Dedifferentiated amniotic fluid mesenchymal stem cell (primary cell): ENCODE measurements at regions not wholly inside any gene's neighbourhood (a gene's known extent, or its start where the extent isn't known, plus 50 kb on each side); places are given as distances from the start of the nearest gene placed in this dataset.
"Not testable (repeated sequence)": the region's sequence is repeated elsewhere in the genome, so short reads cannot be mapped to it uniquely, and the experiment has no call there.

ENCODE experiments used
- DNase-seq: peaks from one replicate; pipeline ENCODE4 v3.0.0-alpha.2; 2016; ENCODE audit errors: extremely low spot score

DNA sequence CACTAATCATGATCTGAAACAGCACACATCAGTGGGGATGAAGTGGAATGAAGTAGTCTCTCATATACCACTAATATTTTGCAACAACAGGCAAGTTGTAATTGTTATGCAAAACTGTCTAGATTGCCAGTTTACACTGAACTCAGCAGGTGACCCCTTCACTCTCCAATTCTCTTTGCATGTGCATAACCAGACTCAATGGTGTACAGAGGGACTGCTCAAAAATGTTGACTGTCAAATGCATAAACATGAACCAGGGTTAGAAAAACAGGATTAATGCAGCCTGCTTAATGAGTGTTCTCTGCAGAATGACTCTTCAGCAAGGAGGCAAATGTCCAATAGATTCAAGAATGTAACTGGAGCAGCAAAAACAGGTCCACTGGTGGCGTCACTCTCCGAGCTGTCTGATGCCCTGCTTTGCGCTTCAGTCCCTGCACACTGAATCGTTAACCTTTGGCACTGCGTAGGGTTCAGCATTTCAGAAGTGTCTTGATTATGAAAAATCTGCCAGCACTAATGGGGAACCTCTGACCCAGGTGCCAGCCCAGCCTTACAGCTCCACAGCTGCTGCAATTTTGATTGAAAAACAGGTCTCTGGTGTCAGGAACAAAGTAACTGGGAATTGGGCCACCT lies 209.3 kb downstream of the TDRD15 start:
- DNase-seq, result no peak

DNA sequence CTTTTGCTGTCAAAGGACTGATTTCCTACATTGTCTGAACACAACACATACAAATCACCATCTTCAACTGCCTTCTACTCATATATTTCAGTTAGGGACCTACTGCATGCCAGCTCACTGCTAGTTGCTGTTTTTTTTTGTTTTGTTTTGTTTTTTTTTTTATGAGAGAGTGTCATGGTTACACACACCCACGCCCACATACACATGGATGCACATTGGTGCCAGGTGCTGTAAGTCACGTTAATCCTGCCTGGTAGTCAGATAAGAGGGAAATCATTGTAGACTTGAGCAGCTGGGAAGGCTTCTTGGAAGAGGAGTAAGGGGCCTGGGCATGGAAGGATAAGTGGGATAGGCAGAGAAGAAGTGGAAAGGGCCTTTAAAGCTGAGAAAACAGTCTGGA lies 209.9 kb downstream of the TDRD15 start:
- no peak for DNase-seq

DNA sequence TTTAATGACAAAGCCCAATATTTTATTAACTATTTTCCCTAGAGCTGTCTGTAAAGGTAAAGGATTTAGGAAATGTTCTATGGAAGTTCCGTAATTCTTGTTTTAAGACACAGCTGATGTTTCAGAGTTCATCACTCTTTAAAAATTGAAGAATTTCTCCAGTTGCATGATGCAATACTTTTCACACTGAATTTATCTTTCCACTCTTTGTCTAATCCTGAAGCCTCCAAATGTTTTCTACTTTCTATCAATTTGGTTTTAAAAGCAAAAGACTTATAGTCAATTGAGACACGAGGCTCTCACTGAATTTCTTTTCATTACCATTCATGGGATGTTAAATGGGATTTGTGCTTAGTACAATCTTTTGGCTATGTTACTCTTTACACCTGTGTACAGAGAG lies 223.2 kb downstream of the TDRD15 start:
- no peak for DNase-seq

DNA sequence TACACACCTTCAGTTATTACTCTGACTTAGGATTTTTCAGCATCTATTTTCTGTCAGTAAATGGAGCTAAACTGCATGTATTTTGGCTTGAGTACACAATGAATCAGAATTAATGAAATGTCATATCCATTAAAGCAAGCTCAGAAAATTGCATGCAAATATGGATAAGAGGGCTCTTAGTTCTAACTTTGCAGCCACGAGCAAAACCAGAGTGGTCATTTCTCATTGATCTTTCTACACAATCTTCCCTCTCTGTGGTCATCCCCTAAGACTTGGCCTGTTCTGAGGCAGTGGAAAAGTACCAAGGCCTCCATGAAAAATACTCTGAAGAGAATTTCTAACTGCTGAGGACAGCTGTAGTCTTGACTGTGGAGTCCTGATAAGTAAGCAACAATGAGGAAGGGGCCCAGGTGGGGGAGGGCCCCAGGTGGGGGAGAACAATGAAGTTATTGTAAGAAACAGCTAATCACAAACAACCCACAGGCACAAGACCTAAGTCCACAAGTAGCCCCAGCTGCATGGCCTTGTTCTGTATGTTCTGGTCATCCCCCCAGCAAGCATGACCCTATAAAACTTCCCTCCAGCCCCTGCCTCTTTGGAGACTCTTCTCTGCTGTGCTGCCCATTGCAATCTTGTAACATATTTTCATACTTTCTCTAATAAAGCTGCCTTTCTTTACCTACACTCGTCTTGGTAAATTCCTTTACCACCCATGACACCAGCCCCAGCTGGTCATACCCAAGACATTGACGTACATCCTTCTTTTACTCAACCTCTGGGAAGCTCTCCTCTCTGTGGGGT lies 230.3 kb downstream of the TDRD15 start:
- DNase-seq, result no peak

DNA sequence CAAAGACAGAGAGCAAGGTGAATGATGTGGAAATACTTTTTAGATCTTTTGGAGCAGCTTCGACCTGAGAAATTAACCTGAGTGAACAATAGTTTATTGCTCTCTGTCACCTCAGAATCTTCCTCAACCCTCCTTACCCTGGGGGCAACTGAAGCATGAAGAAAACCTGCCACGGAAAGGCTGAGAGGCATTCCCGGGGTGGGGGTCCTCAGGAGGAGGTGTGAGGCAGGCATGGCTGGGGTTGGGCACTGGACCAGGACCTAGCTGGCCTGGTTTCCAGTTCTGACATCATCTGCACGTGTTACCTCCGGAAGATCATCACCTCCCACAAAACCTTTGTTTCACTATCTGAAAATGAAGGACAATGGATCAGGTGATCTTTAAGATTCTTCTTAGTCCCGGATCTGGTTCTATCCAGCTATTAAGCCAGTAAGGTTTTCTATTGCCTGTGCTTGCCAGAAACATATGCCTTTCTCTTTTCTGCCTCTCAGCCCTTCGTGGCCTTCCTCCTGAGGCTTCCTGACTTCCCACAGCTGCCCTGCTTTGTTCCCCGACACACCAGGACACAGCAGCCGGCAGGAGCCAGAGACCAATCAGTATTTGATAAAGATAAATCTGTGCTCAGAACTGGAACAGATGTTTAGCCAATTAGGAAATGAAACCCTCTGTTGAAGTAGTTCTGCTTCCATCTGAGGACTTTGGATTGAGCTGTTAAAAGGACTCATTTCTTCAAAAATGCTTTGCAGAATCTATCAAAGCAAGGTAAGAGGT lies 232.5 kb downstream of the TDRD15 start:
- no peak for DNase-seq

DNA sequence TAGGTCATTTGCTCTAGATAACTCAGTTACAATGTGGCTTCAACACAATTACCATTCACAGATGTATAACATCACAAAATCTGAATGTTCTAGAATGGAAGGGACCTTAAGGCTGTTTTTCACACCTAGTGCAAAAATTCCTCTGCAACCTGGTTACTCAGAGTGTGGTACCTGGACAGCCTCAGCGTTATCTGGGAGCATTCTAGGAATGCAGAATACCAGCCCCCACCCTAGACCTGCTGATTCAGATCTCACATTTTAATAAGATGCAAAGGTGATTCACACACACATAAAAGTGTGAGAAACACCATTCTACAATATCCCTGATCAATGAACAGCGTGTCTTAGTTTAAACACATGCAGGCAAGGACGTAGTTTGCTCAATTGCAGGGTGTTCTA lies 233.1 kb downstream of the TDRD15 start:
- no peak for DNase-seq

DNA sequence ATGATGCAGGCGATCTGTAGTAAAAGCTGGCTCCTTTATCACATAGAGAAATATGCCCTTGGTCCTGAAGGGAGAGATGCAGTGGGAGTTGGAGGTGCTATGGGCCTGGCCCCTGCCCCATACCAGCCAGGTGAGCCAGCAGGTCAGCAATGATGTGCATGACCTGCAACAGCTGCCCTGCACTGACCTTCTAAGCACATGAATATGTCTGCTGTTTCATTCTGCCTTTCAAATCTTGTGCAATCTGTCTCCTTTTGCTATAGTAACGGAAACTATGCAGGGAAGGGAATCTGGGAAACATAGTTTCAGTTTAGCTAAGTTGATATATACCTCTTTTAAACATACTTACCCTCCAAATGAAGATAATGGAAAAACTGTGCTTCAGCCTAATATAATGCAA lies 235.2 kb downstream of the TDRD15 start:
- no peak for DNase-seq

DNA sequence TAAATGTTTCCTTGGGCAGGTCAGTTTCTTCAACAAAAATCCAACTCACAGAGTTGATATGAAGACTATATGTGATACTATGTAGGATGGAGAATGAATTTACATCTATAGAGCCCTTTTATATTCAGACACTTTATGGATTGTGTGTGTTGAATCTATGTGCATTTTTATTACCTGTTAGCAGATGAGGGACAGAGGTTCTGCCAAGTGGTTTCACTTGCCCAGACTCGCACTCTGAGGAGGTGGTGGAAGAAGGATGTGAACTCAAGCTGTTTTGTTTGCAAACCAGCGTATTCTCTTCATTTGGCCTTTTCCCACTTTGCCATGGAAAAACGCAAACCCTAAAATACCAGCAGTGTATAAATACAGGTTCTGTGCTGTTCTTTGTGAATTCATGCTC lies 237.6 kb downstream of the TDRD15 start:
- DNase-seq, result no peak

DNA sequence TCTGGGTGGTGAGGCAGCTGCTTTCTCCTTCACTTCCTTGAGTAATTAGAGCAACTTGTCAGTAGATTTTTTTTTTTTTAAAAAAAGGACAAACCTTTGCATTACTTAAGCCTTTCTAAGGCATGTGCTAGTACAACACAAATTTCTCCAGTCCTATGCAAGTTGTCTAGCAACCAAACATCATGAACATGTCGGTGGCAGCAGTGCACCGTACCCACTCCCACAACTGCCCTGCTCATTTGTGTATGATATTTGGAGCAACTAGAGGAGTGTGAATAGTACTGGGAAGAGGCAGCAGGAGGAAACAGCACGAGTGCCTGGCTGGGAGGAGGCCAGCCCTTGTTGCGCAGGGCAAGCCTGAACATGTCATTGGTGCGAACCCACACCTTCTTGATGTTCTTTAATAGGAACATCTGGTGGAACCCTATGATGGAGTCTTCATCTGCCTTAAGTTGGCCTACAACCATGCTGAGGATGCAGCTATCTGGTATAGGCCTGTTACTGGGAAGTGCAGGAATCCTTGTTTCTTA lies 238.3 kb downstream of the TDRD15 start:
- DNase-seq, result no peak

DNA sequence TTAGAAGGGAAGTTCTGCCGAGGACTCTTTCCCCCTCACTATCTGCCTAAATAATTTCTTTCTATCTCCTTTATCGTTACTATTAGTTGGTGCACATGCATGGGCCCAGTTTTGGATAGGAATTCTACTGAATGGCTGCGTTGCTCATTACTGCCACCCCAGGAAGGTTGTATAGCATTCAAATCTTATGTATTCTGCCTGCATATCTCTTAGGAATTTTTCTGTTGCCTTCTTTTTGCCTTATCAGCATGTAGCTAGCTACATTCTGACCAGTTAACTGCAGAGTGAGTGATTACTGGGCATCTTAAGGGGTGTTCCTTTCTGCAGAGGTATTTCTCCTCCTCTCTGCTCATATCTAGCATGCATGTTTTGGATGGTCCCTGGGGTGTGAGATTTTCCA lies 239.6 kb downstream of the TDRD15 start:
- DNase-seq, result no peak

DNA sequence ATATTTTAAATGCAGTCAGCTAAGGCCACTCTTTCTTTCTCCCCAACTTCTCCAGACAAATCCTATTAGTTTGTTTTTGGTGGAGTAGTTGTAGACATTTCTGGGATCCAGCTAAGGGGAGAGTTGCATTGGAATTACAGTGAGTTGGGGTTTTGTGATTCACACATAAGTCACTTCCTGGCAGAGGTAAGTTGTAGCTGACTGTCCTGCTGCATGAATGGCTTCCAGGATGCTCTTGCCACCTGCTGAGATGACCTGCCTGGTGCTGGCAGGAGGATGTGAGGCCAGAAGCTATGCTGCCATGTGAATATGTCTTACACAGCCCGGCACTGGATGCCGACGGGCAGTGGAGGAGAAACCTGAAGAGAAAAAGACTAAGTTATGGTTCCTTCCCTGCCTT lies 243.7 kb downstream of the TDRD15 start:
- no peak for DNase-seq

DNA sequence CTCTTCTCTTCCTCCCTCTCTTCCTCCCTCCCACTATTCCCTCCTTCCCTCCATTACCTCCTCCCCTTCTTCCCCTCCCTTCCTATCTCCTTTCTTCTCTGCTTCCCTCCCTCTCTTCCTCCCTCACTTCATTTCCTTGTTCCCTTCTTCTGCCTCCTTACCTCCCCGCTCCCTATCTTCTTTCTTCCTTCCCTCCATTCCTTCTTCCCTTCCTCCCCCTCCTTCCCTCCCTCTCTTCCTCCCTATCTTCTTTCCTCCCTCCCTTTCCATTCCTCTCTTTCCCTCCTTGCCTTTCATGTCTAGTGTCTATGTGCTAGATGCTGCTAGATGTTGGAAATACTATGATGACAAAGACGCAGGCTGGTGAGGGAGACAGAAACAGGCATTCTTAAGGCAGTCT lies 246.0 kb downstream of the TDRD15 start:
- DNase-seq, result no peak

DNA sequence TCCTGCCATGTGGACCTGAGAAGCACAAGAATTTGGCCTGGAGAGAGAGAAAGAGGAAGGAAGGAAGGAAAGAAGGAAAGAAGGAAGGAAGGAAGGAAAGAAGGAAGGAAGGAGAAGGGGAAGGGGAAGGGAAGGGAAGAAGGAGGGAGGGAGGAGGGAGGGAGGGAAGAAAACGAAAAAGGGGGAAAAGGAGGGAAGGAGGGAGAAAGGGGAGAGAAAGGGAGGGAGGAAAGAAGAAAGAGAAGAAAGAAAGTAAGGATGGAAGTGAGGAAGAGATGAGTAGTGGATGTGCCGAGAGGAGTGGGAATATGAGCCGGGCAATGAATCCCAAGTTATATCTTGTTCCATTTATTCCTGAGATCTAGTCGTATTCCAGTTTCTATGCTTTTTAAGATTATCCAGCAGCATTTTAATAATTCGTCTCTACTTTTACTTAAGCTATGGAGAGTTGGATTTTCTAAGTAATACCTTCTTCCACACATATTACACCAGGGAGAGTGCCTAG lies 247.8 kb downstream of the TDRD15 start:
- no peak for DNase-seq

DNA sequence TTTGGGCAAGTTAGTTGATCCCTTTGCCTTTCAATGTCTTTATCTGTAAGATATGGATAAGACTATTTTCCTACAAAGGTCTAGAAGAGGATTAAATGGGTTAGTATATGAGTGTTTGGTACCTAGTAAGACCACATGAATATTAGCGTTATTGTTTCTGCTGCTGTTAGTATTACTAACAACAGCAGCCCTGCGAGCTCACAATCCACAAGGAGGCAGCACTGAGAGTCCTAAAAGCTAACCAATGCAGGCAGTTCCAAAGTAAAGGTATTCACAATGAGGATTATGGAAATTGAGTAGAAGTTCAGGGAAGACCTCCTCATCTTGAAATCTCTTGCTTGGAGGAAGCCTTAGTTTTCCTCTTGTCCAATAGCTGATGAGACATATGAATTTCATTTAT lies 248.9 kb downstream of the TDRD15 start:
- no peak for DNase-seq

DNA sequence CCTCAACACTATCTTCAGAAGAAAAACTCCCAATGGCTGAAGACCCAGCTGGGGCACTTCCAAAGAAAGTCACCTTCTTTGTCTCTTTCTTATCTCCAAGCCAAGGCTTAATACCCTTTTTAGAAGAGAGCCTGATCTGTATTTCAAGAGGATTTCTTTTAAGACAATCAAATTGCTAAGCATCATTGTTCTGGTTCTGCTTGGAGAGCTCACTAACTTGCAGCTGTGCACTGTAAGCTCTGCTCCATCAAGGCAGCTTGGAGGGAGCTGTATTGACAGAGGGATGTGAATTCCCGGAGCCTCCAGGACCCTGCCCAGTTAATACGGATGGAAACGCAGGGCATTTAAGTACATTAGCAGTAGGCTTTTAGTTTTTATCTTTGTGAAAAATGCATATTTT lies 253.1 kb downstream of the TDRD15 start:
- no peak for DNase-seq

DNA sequence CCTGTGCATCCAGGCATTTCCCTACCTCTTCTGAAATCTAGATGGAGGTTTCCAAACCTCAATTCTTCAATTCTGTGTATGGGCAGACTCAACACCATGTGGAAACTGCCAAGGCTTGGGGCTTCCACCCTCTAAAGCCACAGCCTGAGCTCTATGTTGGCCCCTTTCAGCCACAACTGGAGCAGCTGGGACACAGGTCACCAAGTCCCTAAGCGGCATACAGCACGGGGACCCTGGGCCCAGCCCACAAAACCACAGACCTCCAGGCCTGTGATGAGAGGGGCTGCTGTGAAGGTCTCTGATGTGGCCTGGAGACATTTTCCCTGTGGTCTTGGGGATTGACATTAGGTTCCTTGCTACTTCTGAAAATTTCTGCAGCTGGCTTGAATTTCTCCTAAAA lies 255.4 kb downstream of the TDRD15 start:
- no peak for DNase-seq

DNA sequence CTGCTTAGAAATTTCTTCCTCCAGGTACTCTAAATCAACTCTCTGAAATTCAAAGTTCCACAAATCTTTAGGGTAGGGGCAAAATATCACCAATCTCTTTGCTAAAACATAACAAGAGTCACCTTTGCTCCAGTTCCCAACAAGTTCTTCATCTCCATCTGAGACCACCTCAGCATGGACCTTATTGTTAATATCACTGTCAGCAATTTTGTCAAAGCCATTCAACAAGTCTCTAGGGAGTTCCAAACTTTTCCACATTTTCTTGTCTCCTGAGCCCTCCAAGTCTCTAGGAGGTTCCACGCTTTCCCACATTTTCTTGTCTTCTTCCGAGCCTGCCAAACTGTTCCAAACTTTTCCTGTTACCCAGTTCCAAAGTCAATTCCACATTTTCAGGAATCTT lies 255.9 kb downstream of the TDRD15 start:
- not testable (repeated sequence) for DNase-seq

DNA sequence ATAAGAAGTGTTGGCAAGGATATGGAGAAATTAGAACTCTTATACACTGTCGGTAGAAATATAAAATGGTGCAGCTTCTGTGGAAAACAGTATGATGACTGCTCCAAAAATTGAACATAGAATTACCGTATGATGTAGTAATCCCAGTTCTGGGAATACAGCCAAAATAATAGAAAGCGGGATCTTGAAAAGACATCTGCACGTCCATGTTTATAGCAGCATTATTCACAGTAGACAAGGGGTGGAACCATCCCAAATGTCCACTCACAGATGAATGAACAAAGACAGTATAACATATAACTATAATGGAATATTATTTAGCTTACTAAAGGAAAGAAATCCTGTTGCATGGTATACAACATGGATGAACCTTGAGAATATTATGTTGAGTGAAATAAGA lies 257.7 kb downstream of the TDRD15 start:
- DNase-seq, result no peak

DNA sequence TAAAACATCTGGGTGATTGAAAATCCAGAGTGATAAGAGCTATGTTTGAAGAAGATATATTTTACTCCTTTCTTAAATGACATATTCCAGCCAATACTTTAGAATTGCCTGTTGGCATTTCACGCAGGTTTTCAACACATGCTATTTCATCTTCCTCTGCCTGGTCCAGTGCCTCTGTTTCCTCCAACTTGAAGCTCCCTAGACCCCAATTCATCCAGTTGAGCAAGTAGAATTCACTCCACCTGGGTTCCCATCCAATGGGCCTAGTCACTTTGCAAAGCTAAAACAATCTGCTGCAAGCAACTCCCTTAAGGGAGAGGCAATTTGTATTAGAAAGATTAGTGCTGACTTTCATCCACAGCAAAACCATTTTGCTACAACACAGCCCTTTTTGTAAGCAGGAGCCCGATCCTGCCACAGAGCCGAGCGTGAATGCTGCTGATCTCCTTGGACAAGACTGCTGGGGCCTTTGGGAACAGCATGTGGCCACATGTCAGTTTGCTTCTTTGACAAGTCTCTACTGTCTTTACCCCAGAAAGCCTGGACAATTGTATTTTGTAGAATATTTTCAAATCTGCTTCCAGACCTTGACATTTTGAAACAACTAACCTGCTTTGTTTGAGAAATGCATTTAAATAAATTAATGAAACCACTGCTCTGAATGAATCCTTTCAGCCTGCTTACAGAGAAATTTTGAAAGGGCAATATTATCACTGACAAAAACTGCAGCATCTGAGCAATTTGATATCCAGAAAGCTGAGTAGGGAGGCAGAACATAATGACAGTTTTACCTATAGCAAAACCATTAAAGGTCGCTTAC lies 259.1 kb downstream of the TDRD15 start:
- no peak for DNase-seq

DNA sequence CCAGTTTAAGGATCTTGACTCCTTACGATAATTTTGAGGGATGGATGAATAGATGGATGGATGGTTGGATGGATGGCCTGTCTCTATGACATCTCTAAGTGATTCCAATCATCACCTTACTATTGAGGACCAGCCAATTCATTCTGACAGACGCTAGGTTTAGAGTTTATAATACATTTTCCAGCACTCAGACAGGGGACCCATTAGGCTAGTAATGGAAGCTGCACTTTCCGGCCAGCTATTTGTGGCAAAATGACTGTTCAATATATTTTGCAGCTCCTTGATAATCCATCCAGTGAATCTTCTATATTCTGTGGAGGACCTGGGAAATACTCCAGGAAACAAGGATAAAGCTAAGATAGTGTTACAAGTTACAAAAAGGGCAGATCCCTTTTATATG lies 262.9 kb downstream of the TDRD15 start:
- no peak for DNase-seq

DNA sequence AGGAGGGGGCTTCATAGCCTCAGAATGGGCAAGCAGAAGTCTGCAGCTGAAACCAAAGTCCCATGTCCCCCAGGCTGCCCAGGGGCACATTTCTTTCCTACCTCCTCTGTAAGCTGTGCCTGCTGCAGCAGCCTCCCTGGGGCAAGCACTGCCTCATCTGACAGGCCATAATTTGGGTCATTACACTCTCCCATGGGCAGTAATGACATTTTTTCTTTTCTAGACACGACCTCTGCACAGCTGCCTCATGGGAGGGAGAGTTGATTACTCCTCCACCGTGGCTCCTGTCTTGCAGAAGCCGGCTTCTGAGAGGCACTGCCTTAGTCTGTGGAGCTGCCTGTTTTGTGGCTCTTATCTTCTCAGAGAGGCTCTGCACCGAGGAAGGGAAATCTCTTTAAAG lies 268.9 kb downstream of the TDRD15 start:
- DNase-seq, result no peak

DNA sequence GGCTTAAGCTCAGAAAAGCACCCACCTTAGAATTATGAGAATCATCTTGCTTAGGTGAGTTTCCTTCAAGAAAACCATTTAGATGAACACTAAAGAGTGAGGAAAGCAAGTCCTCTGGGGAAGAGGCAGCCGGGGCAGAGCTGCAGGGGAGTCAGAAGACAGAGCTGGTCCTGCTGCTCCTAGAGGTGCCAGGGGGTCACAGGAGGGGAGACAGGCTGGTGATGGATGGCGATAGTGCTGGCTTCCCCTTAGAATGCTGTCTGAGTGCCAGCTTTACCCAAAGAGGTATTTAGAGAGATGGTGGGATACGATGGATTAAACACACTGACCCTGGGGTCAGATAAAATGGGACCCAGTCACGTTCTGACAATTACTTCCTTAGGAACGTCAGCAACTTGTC lies 269.4 kb downstream of the TDRD15 start:
- DNase-seq, result no peak
